ENCODE measurements at regions not wholly inside any gene's neighbourhood (a gene's known extent, or its start where the extent isn't known, plus 50 kb on each side); places are given as distances from the start of the nearest gene placed in this dataset.

GRCh38 chr4:171279131-171279530, 534.1 kb upstream of the GALNTL6 start:
- no peak for TF ChIP-seq CTCF (conservative IDR thresholded peaks at IDR 0.05; ENCODE audit: low read depth, low read length)
- no peak for DNase-seq (ENCODE audit: low read depth)
- H3K4me3 ChIP-seq (ENCODE audit: low read length) = no peak overlapping the region

GRCh38 chr4:171266671-171267070, 546.5 kb upstream of the GALNTL6 start:
- no peak for TF ChIP-seq CTCF (conservative IDR thresholded peaks at IDR 0.05; ENCODE audit: low read depth, low read length)
- no peak overlapping the region for H3K4me3 ChIP-seq (ENCODE audit: low read length)
- no peak for DNase-seq (ENCODE audit: low read depth)

- no peak overlapping the region for H3K4me3 ChIP-seq (ENCODE audit: low read length)
- no peak for DNase-seq (ENCODE audit: low read depth)
- no peak for TF ChIP-seq CTCF (conservative IDR thresholded peaks at IDR 0.05; ENCODE audit: low read depth, low read length)
These were observed 547.9 kb upstream of the GALNTL6 start for GRCh38 chr4:171265190-171265818.

GRCh38 chr4:171256223-171256622, 557.0 kb upstream of the GALNTL6 start:
- H3K4me3 ChIP-seq (ENCODE audit: low read length) = no peak overlapping the region
- no peak for TF ChIP-seq CTCF (conservative IDR thresholded peaks at IDR 0.05; ENCODE audit: low read depth, low read length)
- DNase-seq (ENCODE audit: low read depth) = no peak

- no peak for DNase-seq (ENCODE audit: low read depth)
- no peak overlapping the region for H3K4me3 ChIP-seq (ENCODE audit: low read length)
- no peak for TF ChIP-seq CTCF (conservative IDR thresholded peaks at IDR 0.05; ENCODE audit: low read depth, low read length)
These were observed 566.3 kb upstream of the GALNTL6 start for GRCh38 chr4:171246948-171247347.

GRCh38 chr4:171242831-171243230, 570.4 kb upstream of the GALNTL6 start:
- no peak overlapping the region for H3K4me3 ChIP-seq (ENCODE audit: low read length)
- TF ChIP-seq CTCF (conservative IDR thresholded peaks at IDR 0.05; ENCODE audit: low read depth, low read length) = no peak
- no peak for DNase-seq (ENCODE audit: low read depth)

- DNase-seq (ENCODE audit: low read depth) = no peak
- TF ChIP-seq CTCF (conservative IDR thresholded peaks at IDR 0.05; ENCODE audit: low read depth, low read length) = no peak
- H3K4me3 ChIP-seq (ENCODE audit: low read length) = no peak overlapping the region
These were observed 574.0 kb upstream of the GALNTL6 start for GRCh38 chr4:171239196-171239595.

All from retinal pigment epithelial cell (primary cell).